ENCODE measurements at regions not wholly inside any gene's neighbourhood (a gene's known extent, or its start where the extent isn't known, plus 50 kb on each side); places are given as distances from the start of the nearest gene placed in this dataset.

DNA sequence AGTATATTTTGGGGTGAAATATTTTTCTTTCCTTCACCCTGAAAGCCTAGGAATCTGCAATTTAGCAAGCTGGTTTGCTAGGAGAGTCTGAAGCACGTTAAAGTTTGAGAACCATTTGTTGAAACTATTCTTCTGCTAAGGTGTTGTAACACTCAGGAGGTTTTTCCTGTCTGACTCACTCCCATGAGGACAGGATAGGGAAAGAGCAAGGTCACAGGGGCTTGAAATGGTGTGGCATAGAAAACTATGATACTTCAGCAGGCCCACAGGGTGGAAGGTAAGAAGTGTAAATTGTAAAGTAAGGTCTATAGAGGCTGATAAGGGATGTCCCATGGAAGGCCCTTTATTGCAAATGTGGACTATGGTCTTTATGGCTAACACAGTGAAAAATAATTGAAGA, 177.7 kb upstream of the ZC3H15 start:
- no peak overlapping the region for H3K4me3 ChIP-seq (ENCODE audit: low read depth, low read length)
- DNase-seq (ENCODE audit: low read depth) = peak; percentile 55
- TF ChIP-seq, protein P1, sequence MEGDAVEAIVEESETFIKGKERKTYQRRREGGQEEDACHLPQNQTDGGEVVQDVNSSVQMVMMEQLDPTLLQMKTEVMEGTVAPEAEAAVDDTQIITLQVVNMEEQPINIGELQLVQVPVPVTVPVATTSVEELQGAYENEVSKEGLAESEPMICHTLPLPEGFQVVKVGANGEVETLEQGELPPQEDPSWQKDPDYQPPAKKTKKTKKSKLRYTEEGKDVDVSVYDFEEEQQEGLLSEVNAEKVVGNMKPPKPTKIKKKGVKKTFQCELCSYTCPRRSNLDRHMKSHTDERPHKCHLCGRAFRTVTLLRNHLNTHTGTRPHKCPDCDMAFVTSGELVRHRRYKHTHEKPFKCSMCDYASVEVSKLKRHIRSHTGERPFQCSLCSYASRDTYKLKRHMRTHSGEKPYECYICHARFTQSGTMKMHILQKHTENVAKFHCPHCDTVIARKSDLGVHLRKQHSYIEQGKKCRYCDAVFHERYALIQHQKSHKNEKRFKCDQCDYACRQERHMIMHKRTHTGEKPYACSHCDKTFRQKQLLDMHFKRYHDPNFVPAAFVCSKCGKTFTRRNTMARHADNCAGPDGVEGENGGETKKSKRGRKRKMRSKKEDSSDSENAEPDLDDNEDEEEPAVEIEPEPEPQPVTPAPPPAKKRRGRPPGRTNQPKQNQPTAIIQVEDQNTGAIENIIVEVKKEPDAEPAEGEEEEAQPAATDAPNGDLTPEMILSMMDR (conservative IDR thresholded peaks at IDR 0.05; ENCODE audit: low read depth, low read length) = no peak

DNA sequence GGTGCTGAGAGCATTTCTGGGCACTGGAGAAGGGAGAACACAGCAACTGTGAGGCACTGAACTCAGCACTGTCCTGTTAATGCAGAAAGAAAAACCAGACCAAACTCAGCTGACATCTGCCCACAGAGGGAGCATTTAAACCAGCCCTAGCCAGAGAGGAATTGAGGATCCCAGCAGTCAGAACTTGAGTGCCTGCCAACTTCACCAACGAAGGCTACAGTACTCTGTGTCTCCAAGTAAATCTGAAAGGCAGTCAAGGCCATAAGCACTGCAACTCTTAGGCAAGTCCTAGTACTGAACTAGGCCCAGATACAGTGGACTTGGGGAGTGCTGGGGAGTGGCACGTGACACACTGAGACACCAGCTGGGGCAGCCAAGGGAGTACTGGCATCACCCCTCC, 176.2 kb upstream of the ZC3H15 start:
- no peak overlapping the region for H3K4me3 ChIP-seq (ENCODE audit: low read depth, low read length)
- TF ChIP-seq, protein P1 (conservative IDR thresholded peaks at IDR 0.05; ENCODE audit: low read depth, low read length) = peak; percentile 37
- peak; percentile 87 for DNase-seq (ENCODE audit: low read depth)

DNA sequence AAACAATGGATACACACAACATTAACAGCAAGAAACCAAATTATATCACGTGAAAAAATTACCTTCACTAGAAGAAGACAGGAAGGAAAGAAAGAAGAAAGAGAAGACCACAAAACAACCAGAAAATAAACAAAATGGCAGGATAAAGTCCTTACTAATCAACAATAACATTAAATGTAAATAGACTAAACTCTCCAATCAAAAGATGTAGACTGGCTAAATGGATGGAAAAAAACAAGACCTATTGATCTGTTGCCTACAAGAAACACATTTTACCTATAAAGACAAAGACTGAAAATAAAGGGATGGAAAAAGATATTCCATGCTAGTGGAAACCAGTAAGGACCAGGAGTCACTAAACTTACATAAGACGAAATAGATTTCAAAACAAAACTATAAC, 167.0 kb upstream of the ZC3H15 start:
- TF ChIP-seq, protein P1 (conservative IDR thresholded peaks at IDR 0.05; ENCODE audit: low read depth, low read length) = no peak
- no peak overlapping the region for H3K4me3 ChIP-seq (ENCODE audit: low read depth, low read length)
- DNase-seq (ENCODE audit: low read depth) = no peak

DNA sequence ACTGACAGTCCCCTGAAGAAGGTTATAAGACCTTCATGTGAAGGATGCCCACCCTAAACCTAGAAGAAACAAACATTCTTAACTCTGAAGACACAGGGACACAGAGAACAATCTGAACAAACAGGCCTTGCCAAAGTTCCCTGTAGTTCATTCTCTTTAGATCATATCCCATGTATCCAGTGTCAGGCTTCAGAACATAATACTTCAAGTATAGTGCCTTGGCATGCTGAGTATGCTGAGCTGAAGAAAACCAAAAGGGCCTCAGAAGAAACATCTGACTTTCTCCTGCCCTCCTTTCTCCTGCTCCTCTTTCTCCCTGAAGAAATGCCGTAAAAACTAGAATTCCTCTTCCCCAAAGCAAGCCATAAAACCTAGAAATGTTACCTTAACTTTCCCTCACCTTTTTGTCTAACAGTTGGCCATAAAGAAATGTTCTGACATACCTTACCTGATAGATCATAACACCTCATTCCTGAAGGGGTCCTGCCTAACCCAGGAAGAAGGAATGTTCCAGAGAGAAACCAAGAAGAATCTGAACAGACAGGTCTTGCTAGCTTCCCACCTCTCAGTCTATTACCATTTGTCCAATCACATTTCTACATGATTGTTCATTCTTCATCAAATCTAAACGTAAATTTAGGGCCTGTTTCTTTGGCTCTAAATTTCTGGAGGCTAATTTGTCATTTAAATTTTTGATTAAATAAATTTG, 160.1 kb upstream of the ZC3H15 start:
- TF ChIP-seq, protein P1 (conservative IDR thresholded peaks at IDR 0.05; ENCODE audit: low read depth, low read length) = no peak
- H3K4me3 ChIP-seq (ENCODE audit: low read depth, low read length) = no peak overlapping the region
- no peak for DNase-seq (ENCODE audit: low read depth)

DNA sequence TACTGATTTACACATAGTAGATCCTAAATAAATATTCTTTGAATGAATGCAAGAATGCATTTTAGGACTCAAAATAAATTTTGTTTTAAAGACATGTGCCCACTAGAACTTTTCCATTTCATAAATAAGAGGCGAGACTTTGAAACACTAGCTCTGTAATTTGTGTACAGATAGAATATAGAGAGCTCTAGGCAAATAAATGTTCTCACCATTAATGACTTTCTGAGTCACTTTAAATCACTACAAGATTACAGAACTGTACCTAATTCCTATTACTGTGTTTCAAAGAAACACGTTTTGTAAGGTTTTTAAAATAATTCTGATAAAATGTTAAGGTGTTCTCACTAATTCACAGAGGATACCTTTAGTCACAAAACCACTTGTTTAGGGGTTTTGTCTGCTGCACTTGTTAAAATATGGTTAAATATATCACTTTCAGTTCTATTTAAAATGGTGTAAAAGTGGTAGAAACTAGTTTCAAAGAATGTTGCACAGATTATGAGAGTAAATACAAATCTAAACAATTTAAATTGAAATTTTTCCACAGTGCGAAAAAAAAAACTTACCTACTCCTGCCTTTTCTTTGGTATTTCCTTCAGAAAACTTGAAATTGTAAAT, 158.7 kb upstream of the ZC3H15 start:
- TF ChIP-seq, protein P1 (conservative IDR thresholded peaks at IDR 0.05; ENCODE audit: low read depth, low read length) = no peak
- H3K4me3 ChIP-seq (ENCODE audit: low read depth, low read length) = no peak overlapping the region
- DNase-seq (ENCODE audit: low read depth) = no peak

DNA sequence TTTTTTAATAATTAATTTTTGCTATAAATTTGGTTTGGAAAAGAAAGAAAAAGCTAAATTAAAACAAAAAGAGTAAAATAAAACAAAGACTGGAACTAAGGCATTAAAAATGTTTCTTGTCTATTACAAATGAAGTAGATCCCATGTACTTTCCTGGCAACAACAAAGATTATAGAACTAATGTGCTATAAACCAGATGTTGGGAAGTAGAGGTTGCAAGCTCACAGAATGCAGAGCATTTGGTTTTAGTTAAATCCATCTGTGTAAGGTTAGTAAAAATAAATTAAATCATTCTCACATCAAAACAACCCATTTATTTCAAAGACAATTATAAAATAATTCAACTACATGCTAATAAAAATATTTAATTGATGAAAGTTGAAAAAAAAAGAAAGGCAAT, 157.2 kb upstream of the ZC3H15 start:
- TF ChIP-seq, protein P1 (conservative IDR thresholded peaks at IDR 0.05; ENCODE audit: low read depth, low read length) = no peak
- H3K4me3 ChIP-seq (ENCODE audit: low read depth, low read length) = no peak overlapping the region
- no peak for DNase-seq (ENCODE audit: low read depth)

DNA sequence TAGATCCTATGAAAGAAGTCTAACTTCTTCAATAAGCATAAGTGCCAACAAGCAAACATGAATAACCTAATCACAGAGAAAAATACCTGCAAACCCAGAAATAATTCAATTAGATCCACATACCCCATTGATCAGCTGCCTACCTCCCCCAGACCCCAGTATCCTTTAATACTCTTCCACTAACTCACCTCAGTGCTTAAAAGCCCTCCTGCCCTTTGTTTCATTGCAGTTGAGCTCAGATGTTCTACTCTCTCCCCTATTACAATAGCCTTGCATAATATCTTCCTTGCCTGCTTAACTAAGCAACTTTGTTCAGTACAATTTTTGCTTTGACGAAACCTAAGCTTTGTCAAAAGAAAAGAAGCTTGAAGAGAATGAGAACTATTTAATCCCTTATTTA, 156.0 kb upstream of the ZC3H15 start:
- H3K4me3 ChIP-seq (ENCODE audit: low read depth, low read length) = no peak overlapping the region
- TF ChIP-seq, protein P1 (conservative IDR thresholded peaks at IDR 0.05; ENCODE audit: low read depth, low read length) = no peak
- DNase-seq (ENCODE audit: low read depth) = no peak
